K562 (cell line): ENCODE measurements at regions not wholly inside any gene's neighbourhood (a gene's known extent, or its start where the extent isn't known, plus 50 kb on each side); places are given as distances from the start of the nearest gene placed in this dataset.

Experiments
- EP300 ChIP-seq: IDR thresholded peaks from 2 replicates; pipeline ENCODE4 v1.6.1; 2012; ENCODE audit warnings: low read length, improper control_type of control experiment
- EZH2 ChIP-seq: IDR thresholded peaks from 2 replicates; pipeline ENCODE4 v1.6.1; 2012; ENCODE audit warnings: low read depth, mild to moderate bottlenecking, inconsistent platforms, low read length, borderline replicate concordance
- SP1 ChIP-seq: sonication (generic); formaldehyde crosslinking; IDR thresholded peaks from 2 replicates; pipeline ENCODE4 v1.8.1; 2022; ENCODE audit warnings: mild to moderate bottlenecking, missing genetic modification reagents
- TCF7L2 ChIP-seq: fragments of 150-350 bp; IDR thresholded peaks from 2 replicates; pipeline ENCODE4 v1.6.1; 2016; ENCODE audit warnings: low read depth, mild to moderate bottlenecking, low read length, moderate library complexity
- ZBTB7A ChIP-seq: IDR thresholded peaks from 2 replicates; pipeline ENCODE4 v1.6.1; 2011; ENCODE audit warnings: low read depth, mild to moderate bottlenecking, low read length, moderate library complexity, borderline replicate concordance; ENCODE audit not compliant: control insufficient read depth
- ZNF280A ChIP-seq: fragments of 450-650 bp; IDR thresholded peaks from 2 replicates; pipeline ENCODE4 v1.6.1; 2018; ENCODE audit warnings: mild to moderate bottlenecking, low read depth; ENCODE audit not compliant: partially characterized antibody

GRCh38 chrY:19059733-19060132, 286.2 kb upstream of the HSFY2 start:
- TF ChIP-seq ZBTB7A (no peak), TCF7L2 (no peak), EZH2 (no peak), ZNF280A (no peak), SP1 (no peak), EP300 (no peak)
